DMS53 (cell line): ENCODE measurements at regions not wholly inside any gene's neighbourhood (a gene's known extent, or its start where the extent isn't known, plus 50 kb on each side); places are given as distances from the start of the nearest gene placed in this dataset.

Experiments used
- DNase-seq: peaks from one replicate; lab custom pipeline; 2025; lab: John Stamatoyannopoulos, UW

- DNase-seq = no peak
Measured at GRCh38 chr1:10897321-10897980, 101.0 kb upstream of the CASZ1 start.

GRCh38 chr1:10897981-10898728 is 101.7 kb upstream of the CASZ1 start:
- no peak for DNase-seq

DNA sequence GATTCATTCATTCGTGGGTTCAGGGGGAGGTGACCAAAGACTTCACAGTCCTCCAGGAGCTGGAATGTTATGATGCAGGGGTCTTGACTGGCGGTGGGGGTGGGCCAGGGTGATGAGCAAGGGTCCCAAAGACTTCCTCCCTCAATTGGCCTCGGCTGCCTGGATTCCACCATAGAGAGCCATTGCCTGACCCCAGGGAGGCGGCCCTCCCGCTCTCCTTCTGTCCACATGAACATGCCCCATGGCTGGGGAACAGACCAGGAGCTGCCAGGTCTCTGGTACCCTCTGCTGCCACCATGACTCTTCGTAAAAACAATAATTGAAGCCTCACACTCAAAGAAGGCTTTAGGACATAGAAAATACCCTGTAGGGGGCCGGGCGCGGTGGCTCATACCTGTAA is 102.5 kb upstream of the CASZ1 start:
- no peak for DNase-seq

DNA sequence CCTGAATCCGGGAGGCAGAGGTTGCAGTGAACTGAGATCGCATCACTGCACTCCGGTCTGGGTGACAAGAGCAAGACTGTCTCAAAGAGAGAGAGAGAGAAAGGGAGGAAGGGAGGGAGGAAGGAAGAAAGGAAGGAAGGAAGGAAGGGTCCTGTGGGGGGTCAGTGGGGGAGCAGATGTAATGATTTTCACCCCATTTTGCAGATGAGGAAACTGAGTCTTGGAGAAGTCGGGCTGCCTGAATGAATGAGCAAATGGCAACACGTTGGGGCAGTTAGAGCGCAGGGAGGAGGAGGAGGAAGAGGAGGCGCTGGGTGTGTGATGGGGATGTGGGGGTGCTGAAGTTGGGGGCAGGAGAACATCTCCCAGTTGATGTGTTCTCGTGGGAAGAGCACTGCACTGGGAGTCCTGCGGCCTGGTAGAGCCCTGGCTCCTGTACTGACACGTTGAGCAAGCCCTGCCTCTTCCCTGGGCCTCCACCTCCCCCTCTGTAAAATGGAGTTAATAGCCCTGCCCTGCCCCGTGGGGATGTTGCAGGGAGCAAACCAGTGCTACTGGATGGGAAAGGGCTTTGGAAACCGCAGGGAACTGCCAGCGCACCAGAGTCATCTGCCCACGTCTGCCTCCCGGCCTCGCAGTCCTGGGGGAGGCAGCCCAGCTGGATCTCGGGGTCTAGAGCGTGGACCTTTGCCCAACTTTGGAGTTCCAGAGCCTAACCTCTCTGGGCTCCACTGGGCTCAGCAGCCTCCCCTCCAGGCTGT is 103.2 kb upstream of the CASZ1 start:
- no peak for DNase-seq

DNA sequence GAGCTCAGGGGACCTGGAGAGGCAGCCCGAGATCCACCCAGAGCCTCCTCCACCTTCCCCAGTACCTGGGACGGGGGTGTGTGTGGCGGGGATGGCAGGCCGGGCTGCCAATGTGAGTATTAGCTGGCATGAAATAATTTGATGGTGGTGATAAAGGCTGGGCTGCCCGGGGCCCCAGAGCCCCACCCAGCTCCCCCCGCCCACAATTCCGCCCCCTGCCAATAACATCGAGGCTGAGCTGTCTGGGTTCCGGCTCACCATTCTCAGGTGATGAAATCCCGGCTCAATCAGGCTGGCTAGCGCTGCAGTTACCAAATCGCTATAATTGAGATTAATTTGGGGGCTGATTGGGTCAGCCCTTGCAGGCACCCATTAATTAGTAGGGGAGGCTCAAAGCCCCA is 103.8 kb upstream of the CASZ1 start:
- no peak for DNase-seq

GRCh38 chr1:10900691-10901090 is 104.2 kb upstream of the CASZ1 start:
- no peak for DNase-seq

- DNase-seq = peak; percentile 34
Measured at GRCh38 chr1:10901091-10901890, 104.8 kb upstream of the CASZ1 start.

GRCh38 chr1:10901891-10902805 is 105.7 kb upstream of the CASZ1 start:
- no peak for DNase-seq

GRCh38 chr1:10903421-10903820 is 107.0 kb upstream of the CASZ1 start:
- DNase-seq = no peak

DNA sequence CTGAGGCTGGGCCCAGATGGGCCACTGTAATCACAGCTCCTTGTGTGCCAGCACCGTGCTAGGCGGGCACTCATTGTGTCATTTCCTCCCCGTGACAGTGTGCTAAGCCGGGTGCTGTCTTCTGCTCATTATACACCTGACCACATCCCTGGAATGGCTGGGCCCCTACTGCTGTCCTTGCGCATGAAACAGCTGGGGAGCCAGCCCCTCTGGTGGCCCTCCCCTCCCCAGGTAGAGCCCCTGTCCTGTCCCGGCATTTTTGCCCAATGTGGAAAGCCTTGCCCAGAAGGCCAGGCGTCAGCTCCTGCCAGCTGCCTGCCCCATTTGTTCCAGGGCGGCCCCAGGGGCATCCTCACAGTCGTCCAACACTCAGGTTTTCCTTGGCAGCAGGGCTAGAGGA is 107.4 kb upstream of the CASZ1 start:
- no peak for DNase-seq

DNA sequence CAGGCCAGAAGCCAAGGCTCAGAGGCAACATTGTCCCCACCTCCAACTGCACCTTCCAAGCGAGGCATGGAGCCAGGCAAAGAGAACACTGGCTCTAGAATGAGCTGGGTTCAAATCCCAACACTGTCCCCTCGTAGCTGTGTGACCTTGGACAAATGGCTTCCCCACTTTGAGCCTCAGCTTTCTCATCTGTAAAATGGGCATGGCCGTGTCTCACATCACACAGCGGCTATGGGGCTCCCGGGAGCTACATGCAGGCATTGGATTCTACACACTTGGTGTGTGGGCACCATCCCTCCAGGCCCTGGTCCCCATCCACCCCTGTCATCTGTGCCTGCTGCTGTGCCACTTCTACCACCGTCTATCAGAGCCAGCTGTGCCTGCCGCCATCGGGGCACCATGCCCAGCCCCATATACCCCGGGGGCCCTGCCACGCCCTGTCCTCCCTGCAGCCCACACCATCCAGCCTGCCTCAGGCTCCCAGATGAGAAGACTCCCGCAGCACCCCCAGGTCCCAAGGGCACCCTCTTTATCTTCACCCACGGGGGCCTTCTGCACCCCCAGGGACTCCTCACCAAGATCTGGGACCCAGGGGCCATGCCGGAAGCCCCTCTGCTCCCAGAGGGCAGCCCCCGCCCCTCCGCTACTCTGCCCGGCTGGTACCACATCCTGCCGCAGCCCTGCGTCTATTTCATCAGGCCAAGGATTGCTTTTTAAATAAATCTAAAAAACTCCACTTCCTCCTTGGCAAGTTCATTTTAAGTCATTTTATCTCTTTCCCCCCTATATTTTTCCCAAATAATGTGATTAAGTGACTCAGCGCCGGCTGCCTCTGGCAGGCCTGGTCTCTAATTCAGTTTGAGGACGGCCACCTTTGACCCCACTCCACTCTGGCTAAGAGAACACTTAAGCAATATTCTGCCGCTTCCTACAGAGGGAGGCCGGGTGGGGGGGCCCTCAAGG is 107.8 kb upstream of the TARDBP start:
- DNase-seq = no peak

DNA sequence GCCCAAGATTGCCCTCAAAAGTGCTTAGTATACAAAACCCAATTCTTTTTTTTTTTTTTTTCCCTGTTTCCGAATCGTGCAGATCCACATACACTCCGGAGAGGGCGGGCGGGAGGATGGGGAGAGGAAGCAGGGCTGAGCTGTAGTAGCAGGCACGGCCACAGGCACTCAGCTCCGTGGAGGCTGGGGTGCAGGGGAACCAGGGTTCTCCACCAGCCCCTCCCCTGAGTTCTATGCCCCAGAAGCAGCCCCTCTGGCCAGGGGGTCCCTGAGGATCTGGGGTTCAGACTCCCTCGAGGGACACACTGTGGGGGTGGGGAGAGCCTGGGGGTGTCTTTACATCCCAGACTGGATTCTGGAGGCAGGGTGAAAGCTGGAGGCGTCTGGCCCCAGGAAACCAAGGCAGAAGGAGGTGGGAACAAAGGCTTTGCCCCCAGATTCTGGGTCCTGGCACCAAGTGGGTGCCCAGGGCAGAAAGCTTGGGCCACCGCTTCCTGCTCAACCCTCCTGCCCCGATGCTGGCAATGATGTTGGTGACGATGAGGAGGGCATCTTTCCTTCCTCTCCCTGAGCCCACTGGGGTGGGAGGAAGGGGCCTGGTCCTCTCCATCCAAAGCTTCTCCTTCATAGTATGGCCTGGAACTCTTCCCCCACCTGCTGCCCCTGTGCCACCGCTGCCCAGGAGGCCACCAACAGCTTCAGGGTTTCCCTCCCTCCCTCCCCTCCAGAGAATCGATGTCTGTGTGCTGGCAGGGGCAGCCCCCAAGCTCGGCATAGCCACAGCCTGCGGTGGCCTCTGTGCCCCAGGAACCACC is 106.4 kb upstream of the TARDBP start:
- DNase-seq = no peak

DNA sequence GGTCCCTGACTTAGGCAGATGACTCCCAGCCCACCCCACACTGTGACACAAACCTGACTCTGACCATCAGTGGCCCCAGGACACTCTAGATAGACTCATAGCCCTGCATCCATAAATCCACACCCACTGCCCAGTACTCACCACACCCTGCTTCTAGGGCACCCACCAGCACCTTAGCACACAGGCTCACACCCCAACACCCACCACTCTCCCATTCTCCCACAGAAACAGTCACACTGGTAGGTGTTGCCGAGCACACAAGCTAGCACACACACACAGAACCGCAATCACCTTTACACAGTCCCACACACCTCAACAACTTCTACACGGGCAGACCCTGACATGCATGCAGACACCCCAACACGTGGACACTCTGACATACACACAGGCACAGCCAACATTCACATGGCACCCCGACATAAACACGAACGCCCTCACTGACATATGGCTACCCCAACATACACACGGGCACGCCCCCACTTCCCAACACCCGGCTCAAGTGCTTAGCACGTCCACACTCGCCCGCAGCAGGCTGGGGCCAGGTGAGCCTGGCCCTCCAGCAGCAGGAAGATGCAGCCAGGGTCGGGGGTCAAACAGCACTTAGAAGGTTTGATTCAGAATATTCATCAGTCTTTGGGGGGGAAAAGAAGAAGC is 105.5 kb upstream of the TARDBP start:
- no peak for DNase-seq

- DNase-seq = no peak
Measured at GRCh38 chr1:10908266-10908665, 104.2 kb upstream of the TARDBP start.

- DNase-seq = peak; percentile 75
Measured at GRCh38 chr1:10909697-10910680, 102.5 kb upstream of the TARDBP start.

DNA sequence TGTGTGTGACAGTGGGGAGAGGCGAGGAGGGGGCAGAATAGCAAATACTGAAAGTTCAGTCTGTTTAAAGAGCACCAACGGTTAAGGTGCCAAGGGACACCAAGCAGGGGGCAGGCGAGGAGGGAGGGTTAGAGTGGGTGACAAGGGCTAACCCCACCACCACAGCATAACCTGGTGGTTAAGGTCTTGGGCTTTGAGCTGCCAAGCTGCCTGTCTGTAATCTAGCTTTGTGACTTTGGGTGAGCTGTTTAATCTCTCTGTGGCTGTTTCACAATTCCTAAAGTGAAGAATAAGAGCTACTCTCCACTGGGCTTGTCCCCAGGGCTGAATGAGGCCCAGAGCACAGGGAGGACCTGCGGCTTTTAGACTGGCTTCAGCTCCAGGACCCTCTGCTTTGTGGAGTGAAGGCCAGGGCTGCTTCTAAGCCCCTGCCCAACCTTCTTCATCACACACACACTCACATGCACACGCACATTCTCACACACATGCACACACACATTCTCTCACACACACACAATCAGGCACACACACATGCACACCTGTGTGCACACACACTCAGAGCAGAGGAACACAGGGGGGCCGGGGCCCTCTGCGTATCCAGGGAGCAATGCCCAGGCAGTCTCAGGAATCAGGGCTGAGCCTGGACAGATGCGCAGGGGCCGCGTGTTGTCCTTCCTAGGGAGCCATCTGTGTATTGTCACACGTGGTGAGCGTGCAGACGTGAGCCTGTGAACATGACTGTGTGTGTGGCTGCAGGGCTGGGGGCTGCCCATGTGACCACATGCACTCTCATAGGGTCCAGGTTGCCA is 101.6 kb upstream of the TARDBP start:
- DNase-seq = no peak
